SK-N-SH (cell line): ENCODE measurements at regions not wholly inside any gene's neighbourhood (a gene's known extent, or its start where the extent isn't known, plus 50 kb on each side); places are given as distances from the start of the nearest gene placed in this dataset.

Source experiments
- CTCF ChIA-PET: fragments of 300-600, 350-600 bp; formaldehyde crosslinking; extraction: SDS; loops from one replicate; lab custom pipeline; 2021; lab: Yijun Ruan, JAX
- POLR2A ChIA-PET: fragments of 350-600 bp; sonication (Branson Sonifier 250); formaldehyde crosslinking; extraction: SDS; loops from one replicate; lab custom pipeline; 2020; ENCODE audit warnings: antibody characterized with exemption, inconsistent platforms; lab: Yijun Ruan, JAX
- DNase-seq: peaks from one replicate; pipeline ENCODE4 v3.0.0; 2012
- H2AFZ ChIP-seq: fragments of 200-600 bp; sonication (generic); 2 replicates; pipeline ENCODE4 v1.8.1; 2016; ENCODE audit warnings: antibody characterized with exemption, mild to moderate bottlenecking, low read depth
- H3F3A ChIP-seq: fragments of 200-600 bp; sonication (generic); replicated peaks from 2 replicates; pipeline ENCODE3; 2016; ENCODE audit warnings: antibody characterized with exemption, mild to moderate bottlenecking; ENCODE audit not compliant: insufficient read depth
- H3K27ac ChIP-seq, 2 experiments: fragments of 200-500 bp in 1 of 2; fragments of 200-600 bp in 1 of 2; sonication (Bioruptor generic) in 1 of 2; sonication (generic), shearing (Covaris generic) in 1 of 2; 2 replicates each; pipeline versions ENCODE4 v1.5.1 to v1.6.1; 2014 to 2016; ENCODE audit warnings: low read depth in 2 of 2, inconsistent platforms in 1 of 2, low read length in 1 of 2, mild to moderate bottlenecking in 1 of 2, mixed read lengths in 1 of 2
- H3K27me3 ChIP-seq: fragments of 200-600 bp; sonication (generic), shearing (Covaris generic); 2 replicates; pipeline ENCODE4 v1.6.1; 2016; ENCODE audit warnings: mixed run types; ENCODE audit not compliant: insufficient read depth
- H3K36me3 ChIP-seq, 2 experiments: fragments of 200-500 bp in 1 of 2; fragments of 200-600 bp in 1 of 2; sonication (Bioruptor generic) in 1 of 2; sonication (generic) in 1 of 2; replicated peaks in 1 of 2; 2 replicates each; pipeline versions ENCODE3 to v1.5.1; 2014 to 2016; ENCODE audit warnings: low read length in 1 of 2, mild to moderate bottlenecking in 1 of 2; ENCODE audit not compliant: insufficient read depth in 2 of 2, control insufficient read depth in 1 of 2
- H3K4me1 ChIP-seq, 2 experiments: fragments of 200-500 bp in 1 of 2; fragments of 200-600 bp in 1 of 2; sonication (Bioruptor generic) in 1 of 2; sonication (generic), shearing (Covaris generic) in 1 of 2; 2 replicates each; pipeline versions ENCODE4 v1.5.1 to v1.6.1; 2014 to 2016; ENCODE audit warnings: low read depth in 1 of 2, low read length in 1 of 2, mixed run types in 1 of 2; ENCODE audit not compliant: insufficient read depth in 2 of 2, control insufficient read depth in 1 of 2
- H3K4me2 ChIP-seq: fragments of 200-600 bp; sonication (generic), shearing (Covaris generic); 2 replicates; pipeline ENCODE4 v1.6.1; 2017; ENCODE audit warnings: mixed run types
- H3K4me3 ChIP-seq, 2 experiments: fragments of 200-500 bp in 1 of 2; fragments of 200-600 bp in 1 of 2; sonication (Bioruptor generic) in 1 of 2; sonication (generic), shearing (Covaris generic) in 1 of 2; 2 replicates each; pipeline versions ENCODE4 v1.5.1 to v1.8.1; 2014 to 2016; ENCODE audit warnings: low read depth in 2 of 2, inconsistent platforms in 1 of 2, low read length in 1 of 2, mild to moderate bottlenecking in 1 of 2, mixed read lengths in 1 of 2, moderate library complexity in 1 of 2
- H3K79me2 ChIP-seq: fragments of 200-600 bp; sonication (generic); 2 replicates; pipeline ENCODE4 v1.8.1; 2017; ENCODE audit warnings: mild to moderate bottlenecking; ENCODE audit not compliant: insufficient read depth
- H3K9ac ChIP-seq: fragments of 200-600 bp; sonication (generic); 2 replicates; pipeline ENCODE4 v1.6.1; 2017; ENCODE audit warnings: mixed run types
- H3K9me2 ChIP-seq: fragments of 200-600 bp; sonication (generic); 2 replicates; pipeline ENCODE4 v1.6.1; 2017; ENCODE audit warnings: mixed run types
- H3K9me3 ChIP-seq: fragments of 200-600 bp; sonication (generic); 2 replicates; pipeline ENCODE4 v1.6.1; 2017; ENCODE audit warnings: mixed run types, mild to moderate bottlenecking, moderate library complexity
- H4K20me1 ChIP-seq: fragments of 200-600 bp; sonication (generic); 2 replicates; pipeline ENCODE4 v1.6.1; 2017; ENCODE audit warnings: mild to moderate bottlenecking, mixed run types; ENCODE audit not compliant: insufficient read depth
- EZH2phosphoT487 ChIP-seq: fragments of 200-600 bp; sonication (generic); IDR thresholded peaks from 2 replicates; pipeline ENCODE4 v1.6.1; 2017; ENCODE audit warnings: low read depth, mixed run types, mild to moderate bottlenecking, antibody characterized with exemption, moderate library complexity, borderline replicate concordance
- GABPA ChIP-seq: IDR thresholded peaks from 2 replicates; pipeline ENCODE4 v1.4.0; 2012; ENCODE audit warnings: low read depth, mild to moderate bottlenecking
- NRF1 ChIP-seq: IDR thresholded peaks from 2 replicates; pipeline ENCODE4 v1.6.1; 2012; ENCODE audit warnings: low read depth, mild to moderate bottlenecking, low read length
- TAF1 ChIP-seq: IDR thresholded peaks from 2 replicates; pipeline ENCODE4 v1.6.1; 2012; ENCODE audit warnings: low read depth, mild to moderate bottlenecking, low read length, moderate library complexity, borderline replicate concordance
- TCF12 ChIP-seq: IDR thresholded peaks from 2 replicates; pipeline ENCODE4 v1.4.0; 2012
- USF2 ChIP-seq: fragments of 150-350 bp; IDR thresholded peaks from 2 replicates; pipeline ENCODE4 v1.6.1; 2017; ENCODE audit warnings: antibody characterized with exemption, low read length, low read depth, borderline replicate concordance
- YY1 ChIP-seq: IDR thresholded peaks from 2 replicates; pipeline ENCODE4 v1.4.0; 2012; ENCODE audit warnings: low read depth, mild to moderate bottlenecking
- WGBS: methylation state at CpG from one replicate; pipeline ENCODE4 v1.1.6; 2017; ENCODE audit warnings: low lambda C conversion rate; 5-methylcytosine and 5-hydroxymethylcytosine counted together
- TF ChIP-seq, protein P1 (sequence below): IDR thresholded peaks from 2 replicates; pipeline ENCODE4 v1.6.1; 2012; ENCODE audit warnings: mild to moderate bottlenecking, low read depth, low read length, moderate library complexity
- TF ChIP-seq, protein P2 (sequence below): fragments of 150-350 bp; IDR thresholded peaks from 2 replicates; pipeline ENCODE4 v1.6.1; 2016; ENCODE audit warnings: mild to moderate bottlenecking, low read depth, low read length
- TF ChIP-seq, protein P3 (sequence below): IDR thresholded peaks from 2 replicates; pipeline ENCODE4; 2012

- TF ChIP-seq, protein P1, sequence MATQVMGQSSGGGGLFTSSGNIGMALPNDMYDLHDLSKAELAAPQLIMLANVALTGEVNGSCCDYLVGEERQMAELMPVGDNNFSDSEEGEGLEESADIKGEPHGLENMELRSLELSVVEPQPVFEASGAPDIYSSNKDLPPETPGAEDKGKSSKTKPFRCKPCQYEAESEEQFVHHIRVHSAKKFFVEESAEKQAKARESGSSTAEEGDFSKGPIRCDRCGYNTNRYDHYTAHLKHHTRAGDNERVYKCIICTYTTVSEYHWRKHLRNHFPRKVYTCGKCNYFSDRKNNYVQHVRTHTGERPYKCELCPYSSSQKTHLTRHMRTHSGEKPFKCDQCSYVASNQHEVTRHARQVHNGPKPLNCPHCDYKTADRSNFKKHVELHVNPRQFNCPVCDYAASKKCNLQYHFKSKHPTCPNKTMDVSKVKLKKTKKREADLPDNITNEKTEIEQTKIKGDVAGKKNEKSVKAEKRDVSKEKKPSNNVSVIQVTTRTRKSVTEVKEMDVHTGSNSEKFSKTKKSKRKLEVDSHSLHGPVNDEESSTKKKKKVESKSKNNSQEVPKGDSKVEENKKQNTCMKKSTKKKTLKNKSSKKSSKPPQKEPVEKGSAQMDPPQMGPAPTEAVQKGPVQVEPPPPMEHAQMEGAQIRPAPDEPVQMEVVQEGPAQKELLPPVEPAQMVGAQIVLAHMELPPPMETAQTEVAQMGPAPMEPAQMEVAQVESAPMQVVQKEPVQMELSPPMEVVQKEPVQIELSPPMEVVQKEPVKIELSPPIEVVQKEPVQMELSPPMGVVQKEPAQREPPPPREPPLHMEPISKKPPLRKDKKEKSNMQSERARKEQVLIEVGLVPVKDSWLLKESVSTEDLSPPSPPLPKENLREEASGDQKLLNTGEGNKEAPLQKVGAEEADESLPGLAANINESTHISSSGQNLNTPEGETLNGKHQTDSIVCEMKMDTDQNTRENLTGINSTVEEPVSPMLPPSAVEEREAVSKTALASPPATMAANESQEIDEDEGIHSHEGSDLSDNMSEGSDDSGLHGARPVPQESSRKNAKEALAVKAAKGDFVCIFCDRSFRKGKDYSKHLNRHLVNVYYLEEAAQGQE, result no peak
- TF ChIP-seq, protein P2, sequence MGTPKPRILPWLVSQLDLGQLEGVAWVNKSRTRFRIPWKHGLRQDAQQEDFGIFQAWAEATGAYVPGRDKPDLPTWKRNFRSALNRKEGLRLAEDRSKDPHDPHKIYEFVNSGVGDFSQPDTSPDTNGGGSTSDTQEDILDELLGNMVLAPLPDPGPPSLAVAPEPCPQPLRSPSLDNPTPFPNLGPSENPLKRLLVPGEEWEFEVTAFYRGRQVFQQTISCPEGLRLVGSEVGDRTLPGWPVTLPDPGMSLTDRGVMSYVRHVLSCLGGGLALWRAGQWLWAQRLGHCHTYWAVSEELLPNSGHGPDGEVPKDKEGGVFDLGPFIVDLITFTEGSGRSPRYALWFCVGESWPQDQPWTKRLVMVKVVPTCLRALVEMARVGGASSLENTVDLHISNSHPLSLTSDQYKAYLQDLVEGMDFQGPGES, result no peak
- TF ChIP-seq EZH2phosphoT487, result no peak
- TF ChIP-seq YY1, result no peak
- no peak for TF ChIP-seq USF2
- TF ChIP-seq GABPA, result no peak
These were observed 191.3 kb downstream of the ALG10B start (continued) for GRCh38 chr12:38507839-38508238.

- no peaks in the 10 kb centered on the region for H3K36me3 ChIP-seq
These were observed 191.7 kb downstream of the ALG10B start for GRCh38 chr12:38508246-38508645.

GRCh38 chr12:38515912-38516311 lies 199.3 kb downstream of the ALG10B start:
- H3K9me3 ChIP-seq, result no peaks in the 10 kb centered on the region
- no peaks in the 10 kb centered on the region for H3F3A ChIP-seq
- H3K4me3 ChIP-seq, result no peak overlapping the region
- H3K27ac ChIP-seq, result no peak overlapping the region
- no peak overlapping the region for H3K9ac ChIP-seq
- no peaks in the 10 kb centered on the region for H3K4me1 ChIP-seq
- H3K36me3 ChIP-seq, result no peaks in the 10 kb centered on the region
- no peak overlapping the region for H2AFZ ChIP-seq
- H4K20me1 ChIP-seq, result no peaks in the 10 kb centered on the region
- no peaks in the 10 kb centered on the region for H3K27me3 ChIP-seq
- POLR2A ChIA-PET, result no interaction called here
- no peaks in the 10 kb centered on the region for H3K9me2 ChIP-seq
- no peaks in the 10 kb centered on the region for H3K79me2 ChIP-seq
- no peak overlapping the region for H3K4me2 ChIP-seq
- DNase-seq, result no peak
- no peak for TF ChIP-seq TCF12
- TF ChIP-seq, protein P3, sequence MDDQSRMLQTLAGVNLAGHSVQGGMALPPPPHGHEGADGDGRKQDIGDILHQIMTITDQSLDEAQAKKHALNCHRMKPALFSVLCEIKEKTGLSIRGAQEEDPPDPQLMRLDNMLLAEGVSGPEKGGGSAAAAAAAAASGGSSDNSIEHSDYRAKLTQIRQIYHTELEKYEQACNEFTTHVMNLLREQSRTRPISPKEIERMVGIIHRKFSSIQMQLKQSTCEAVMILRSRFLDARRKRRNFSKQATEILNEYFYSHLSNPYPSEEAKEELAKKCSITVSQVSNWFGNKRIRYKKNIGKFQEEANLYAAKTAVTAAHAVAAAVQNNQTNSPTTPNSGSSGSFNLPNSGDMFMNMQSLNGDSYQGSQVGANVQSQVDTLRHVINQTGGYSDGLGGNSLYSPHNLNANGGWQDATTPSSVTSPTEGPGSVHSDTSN, result no peak
- no peak for TF ChIP-seq TAF1
- CTCF ChIA-PET, result no interaction called here

More at GRCh38 chr12:38508246-38508645, 191.7 kb downstream of the ALG10B start:
- no peaks in the 10 kb centered on the region for H3K79me2 ChIP-seq
- whole genome bisulfite sequencing, result 0% methylated on average over 2 of the region's 5 CpGs
- H3K27me3 ChIP-seq, result no peaks in the 10 kb centered on the region
- ChIA-PET POLR2A (no interaction called here), CTCF (no interaction called here)
- H3K9me2 ChIP-seq, result no peaks in the 10 kb centered on the region
- no peak overlapping the region for H3K4me2 ChIP-seq
- no peaks in the 10 kb centered on the region for H4K20me1 ChIP-seq
- H3K9ac ChIP-seq, result no peak overlapping the region
- no peak overlapping the region for H3K4me3 ChIP-seq
- no peaks in the 10 kb centered on the region for H3F3A ChIP-seq
- TF ChIP-seq NRF1, result no peak
- no peak overlapping the region for H2AFZ ChIP-seq
- H3K9me3 ChIP-seq, result no peaks in the 10 kb centered on the region
- no peak for DNase-seq
- H3K4me1 ChIP-seq, result no peaks in the 10 kb centered on the region
- no peak overlapping the region for H3K27ac ChIP-seq
